Parathyroid adenoma (tissue), 2 donors: ENCODE measurements at regions not wholly inside any gene's neighbourhood (a gene's known extent, or its start where the extent isn't known, plus 50 kb on each side); places are given as distances from the start of the nearest gene placed in this dataset.

Experiments used
- H2AFZ ChIP-seq: fragments of 300-600 bp; sonication (generic); one replicate; pipeline ENCODE4 v1.7.0; 2017; ENCODE audit warnings: antibody characterized with exemption, mild to moderate bottlenecking
- H3K27ac ChIP-seq: fragments of 300-600 bp; sonication (generic); one replicate; pipeline ENCODE4 v1.7.0; 2017
- H3K27me3 ChIP-seq: fragments of 300-600 bp; sonication (generic); one replicate; pipeline ENCODE4 v1.7.0; 2017; ENCODE audit warnings: low read length; ENCODE audit not compliant: control insufficient read depth, insufficient read depth
- H3K36me3 ChIP-seq: fragments of 300-600 bp; sonication (generic); one replicate; pipeline ENCODE4 v1.7.0; 2017; ENCODE audit warnings: low read length; ENCODE audit not compliant: control insufficient read depth, insufficient read depth
- H3K4me1 ChIP-seq: fragments of 300-600 bp; sonication (generic); one replicate; pipeline ENCODE4 v1.7.0; 2017; ENCODE audit warnings: control low read depth
- H3K4me2 ChIP-seq: fragments of 300-600 bp; sonication (generic); one replicate; pipeline ENCODE4 v1.7.0; 2017; ENCODE audit warnings: low read length
- H3K4me3 ChIP-seq: fragments of 300-600 bp; sonication (generic); one replicate; pipeline ENCODE4 v1.7.0; 2017; ENCODE audit warnings: low read depth, low read length
- H3K79me2 ChIP-seq: fragments of 300-600 bp; sonication (generic); one replicate; pipeline ENCODE4 v1.7.0; 2017; ENCODE audit warnings: control low read depth
- H3K9ac ChIP-seq: fragments of 300-600 bp; sonication (generic); one replicate; pipeline ENCODE4 v1.7.0; 2017; ENCODE audit warnings: mild to moderate bottlenecking
- H3K9me3 ChIP-seq: fragments of 300-600 bp; sonication (generic); one replicate; pipeline ENCODE4 v1.7.0; 2017; ENCODE audit warnings: low read length; ENCODE audit not compliant: control insufficient read depth
- CTCF ChIP-seq: fragments of 300-600 bp; sonication (generic); IDR thresholded peaks from one replicate; pipeline ENCODE4 v1.7.0; 2017; ENCODE audit warnings: antibody characterized with exemption, mild to moderate bottlenecking
- donor health status: primary hyperparathyroidism.

- no peak overlapping the region for H3K4me3 ChIP-seq
- H3K9ac ChIP-seq: no peak overlapping the region
- no peak overlapping the region for H3K27ac ChIP-seq
- no peaks in the 10 kb centered on the region for H3K79me2 ChIP-seq
- H3K4me1 ChIP-seq: no peaks in the 10 kb centered on the region
- H2AFZ ChIP-seq: no peak overlapping the region
- H3K36me3 ChIP-seq: no peaks in the 10 kb centered on the region
- no peaks in the 10 kb centered on the region for H3K27me3 ChIP-seq
- no peak overlapping the region for H3K4me2 ChIP-seq
- TF ChIP-seq CTCF: no peak
- H3K9me3 ChIP-seq: no peaks in the 10 kb centered on the region
These were observed 86.6 kb upstream of the ERRFI1 start for GRCh38 chr1:8112611-8113261.

- TF ChIP-seq CTCF: no peak
- H3K36me3 ChIP-seq: no peaks in the 10 kb centered on the region
These were observed 85.5 kb upstream of the ERRFI1 start for GRCh38 chr1:8111560-8111959.

GRCh38 chr1:8109216-8109615 is 83.1 kb upstream of the ERRFI1 start:
- no peak for TF ChIP-seq CTCF
- H3K36me3 ChIP-seq: no peaks in the 10 kb centered on the region
- no peak overlapping the region for H2AFZ ChIP-seq
- H3K4me1 ChIP-seq: no peaks in the 10 kb centered on the region
- H3K4me3 ChIP-seq: no peak overlapping the region
- no peaks in the 10 kb centered on the region for H3K27me3 ChIP-seq
- no peaks in the 10 kb centered on the region for H3K9me3 ChIP-seq
- peak overlapping the region; percentile 7 for H3K27ac ChIP-seq
- H3K79me2 ChIP-seq: no peaks in the 10 kb centered on the region
- H3K4me2 ChIP-seq: no peak overlapping the region
- H3K9ac ChIP-seq: no peak overlapping the region

More at GRCh38 chr1:8111560-8111959, 85.5 kb upstream of the ERRFI1 start:
- Histone ChIP-seq H3K27me3 (no peaks in the 10 kb centered on the region), H3K4me2 (no peak overlapping the region), H3K9ac (no peak overlapping the region), H3K4me1 (no peaks in the 10 kb centered on the region), H3K4me3 (no peak overlapping the region), H3K9me3 (no peaks in the 10 kb centered on the region), H3K27ac (no peak overlapping the region), H2AFZ (no peak overlapping the region), H3K79me2 (no peaks in the 10 kb centered on the region)

GRCh38 chr1:8107897-8108296 is 81.8 kb upstream of the ERRFI1 start:
- Histone ChIP-seq H3K27me3 (no peaks in the 10 kb centered on the region), H3K9me3 (no peaks in the 10 kb centered on the region), H2AFZ (no peak overlapping the region), H3K9ac (no peak overlapping the region), H3K27ac (no peak overlapping the region), H3K36me3 (no peaks in the 10 kb centered on the region), H3K4me2 (no peak overlapping the region), H3K4me1 (no peaks in the 10 kb centered on the region), H3K79me2 (no peaks in the 10 kb centered on the region), H3K4me3 (no peak overlapping the region)
- TF ChIP-seq CTCF: no peak
